Neural cell (in vitro differentiated cells): ENCODE measurements at regions not wholly inside any gene's neighbourhood (a gene's known extent, or its start where the extent isn't known, plus 50 kb on each side); places are given as distances from the start of the nearest gene placed in this dataset.

Experiments
- H2AFZ ChIP-seq: fragments of 200-600, 300-800 bp; sonication (generic), shearing (Covaris generic); 2 replicates; pipeline ENCODE4 v1.6.0; 2014; ENCODE audit warnings: low read depth, mild to moderate bottlenecking, antibody characterized with exemption, low read length, moderate library complexity
- H3F3A ChIP-seq: fragments of 200-600 bp; shearing (Covaris generic); 2 replicates; pipeline ENCODE4 v1.6.1; 2016; ENCODE audit warnings: mild to moderate bottlenecking, moderate library complexity, mixed read lengths, antibody characterized with exemption, low read length; ENCODE audit not compliant: insufficient read depth, poor library complexity, severe bottlenecking
- H3K27ac ChIP-seq: fragments of 200-600, 300-800 bp; sonication (generic), shearing (Covaris generic); 2 replicates; pipeline ENCODE4 v1.5.1; 2014; ENCODE audit warnings: mild to moderate bottlenecking, low read length, moderate library complexity
- H3K27me3 ChIP-seq: fragments of 300-800, 200-600 bp; sonication (generic), shearing (Covaris generic); 2 replicates; pipeline ENCODE4 v1.6.0; 2014; ENCODE audit warnings: mild to moderate bottlenecking, low read depth, low read length, moderate library complexity; ENCODE audit not compliant: insufficient read depth
- H3K36me3 ChIP-seq: fragments of 300-800, 200-600 bp; sonication (generic), shearing (Covaris generic); 2 replicates; pipeline ENCODE4 v1.5.1; 2014; ENCODE audit warnings: mild to moderate bottlenecking, antibody characterized with exemption, low read length, moderate library complexity; ENCODE audit not compliant: insufficient read depth
- H3K4me2 ChIP-seq: fragments of 300-800, 200-600 bp; sonication (generic), shearing (Covaris generic); 2 replicates; pipeline ENCODE4 v1.6.0; 2014; ENCODE audit warnings: mild to moderate bottlenecking, low read length
- H3K4me3 ChIP-seq: fragments of 300-800, 200-600 bp; sonication (generic), shearing (Covaris generic); 2 replicates; pipeline ENCODE4 v1.5.1; 2014; ENCODE audit warnings: mild to moderate bottlenecking, low read length, moderate library complexity
- H3K79me2 ChIP-seq: fragments of 200-600 bp; shearing (Covaris generic); replicated peaks from 2 replicates; pipeline ENCODE4 v1.6.0; 2014; ENCODE audit warnings: mild to moderate bottlenecking, low read length, moderate library complexity; ENCODE audit not compliant: insufficient read depth
- H3K9ac ChIP-seq: fragments of 300-800, 200-600 bp; sonication (generic), shearing (Covaris generic); 2 replicates; pipeline ENCODE4 v1.6.1; 2016; ENCODE audit warnings: mild to moderate bottlenecking, low read length, mixed read lengths
- H3K9me2 ChIP-seq: fragments of 200-600 bp; shearing (Covaris generic); 2 replicates; pipeline ENCODE4 v1.6.1; 2016; ENCODE audit warnings: mild to moderate bottlenecking, low read length, mixed read lengths; ENCODE audit not compliant: insufficient read depth
- H3K9me3 ChIP-seq: fragments of 200-600, 300-800 bp; sonication (generic), shearing (Covaris generic); 2 replicates; pipeline ENCODE4 v1.6.1; 2016; ENCODE audit warnings: mild to moderate bottlenecking, mixed run types, low read length, moderate library complexity, mixed read lengths
- H4K20me1 ChIP-seq: fragments of 200-600 bp; shearing (Covaris generic); 2 replicates; pipeline ENCODE4 v1.6.1; 2016; ENCODE audit warnings: mild to moderate bottlenecking, mixed run types; ENCODE audit not compliant: insufficient read depth
- EP300 ChIP-seq: fragments of 450-650 bp; conservative IDR thresholded peaks from 2 replicates; pipeline ENCODE4 v1.6.1; 2014; ENCODE audit warnings: antibody characterized with exemption, mild to moderate bottlenecking, moderate library complexity; ENCODE audit not compliant: poor library complexity, severe bottlenecking
- EZH2 ChIP-seq: fragments of 200-600, 300-800 bp; shearing (Covaris generic), sonication (generic); IDR thresholded peaks from 2 replicates; pipeline ENCODE4 v1.6.1; 2014; ENCODE audit warnings: antibody characterized with exemption, low read length, borderline replicate concordance, mild to moderate bottlenecking; ENCODE audit not compliant: insufficient read depth, poor library complexity, severe bottlenecking
- MXI1 ChIP-seq: fragments of 450-650 bp; conservative IDR thresholded peaks from 2 replicates; pipeline ENCODE4 v1.6.1; 2014; ENCODE audit warnings: antibody characterized with exemption, mild to moderate bottlenecking; ENCODE audit not compliant: poor library complexity, severe bottlenecking
- POLR2AphosphoS5 ChIP-seq: IDR thresholded peaks from 2 replicates; pipeline ENCODE4 v1.6.1; 2012
- RAD21 ChIP-seq: fragments of 450-650 bp; conservative IDR thresholded peaks from 2 replicates; pipeline ENCODE4 v1.6.1; 2014; ENCODE audit warnings: antibody characterized with exemption, mild to moderate bottlenecking, moderate library complexity
- SMC3 ChIP-seq: fragments of 450-650 bp; conservative IDR thresholded peaks from 2 replicates; pipeline ENCODE4 v1.6.1; 2014; ENCODE audit warnings: antibody characterized with exemption, mild to moderate bottlenecking, moderate library complexity; ENCODE audit not compliant: poor library complexity
- TAF1 ChIP-seq: IDR thresholded peaks from 2 replicates; pipeline ENCODE4 v1.6.1; 2012; ENCODE audit warnings: low read depth
- TF ChIP-seq, protein P1 (sequence below): fragments of 450-650 bp; IDR thresholded peaks from 2 replicates; pipeline ENCODE4 v1.5.1; 2014; ENCODE audit warnings: antibody characterized with exemption, mild to moderate bottlenecking, moderate library complexity; ENCODE audit not compliant: poor library complexity, severe bottlenecking
- TF ChIP-seq, protein P2 (sequence below): IDR thresholded peaks from 2 replicates; pipeline ENCODE4 v1.6.1; 2012; ENCODE audit warnings: borderline replicate concordance

DNA sequence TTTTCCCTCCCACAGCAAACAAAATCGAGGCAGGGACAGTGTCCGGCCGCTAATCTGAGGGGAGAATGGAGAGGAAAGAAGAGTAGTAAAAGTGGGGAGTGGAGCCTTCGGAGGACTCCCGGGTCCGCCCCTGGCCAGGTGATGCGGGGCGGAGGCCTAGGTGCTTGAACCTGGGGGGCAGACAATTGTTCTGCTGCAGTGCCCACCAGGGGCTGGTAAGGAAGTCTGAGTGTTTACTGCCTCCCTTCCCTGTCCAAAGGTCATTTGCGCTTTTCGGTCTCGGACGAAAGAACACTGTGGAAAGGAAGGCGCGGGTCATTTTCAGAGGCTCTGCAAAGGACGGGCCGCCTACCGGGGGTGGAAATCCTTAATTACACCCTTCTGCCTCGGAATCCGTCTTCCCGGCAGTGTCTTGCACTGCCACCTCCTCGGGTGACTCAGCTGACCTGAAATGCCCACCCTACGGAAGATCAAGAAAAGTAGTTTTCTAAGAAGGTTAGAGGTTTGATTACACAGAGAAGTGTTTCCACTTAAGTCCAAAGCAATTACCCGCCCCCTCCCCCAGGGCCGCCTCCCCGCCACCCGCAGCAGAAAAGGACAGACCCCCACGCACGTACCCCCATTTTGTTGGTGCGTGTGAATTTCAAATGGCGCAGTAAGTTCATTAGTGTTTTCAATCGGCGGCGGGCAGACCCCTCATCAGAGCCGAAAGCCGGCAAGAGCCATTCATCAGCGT lies 99.9 kb upstream of the TENM3 start:
- no peaks in the 10 kb centered on the region for H3K36me3 ChIP-seq
- TF ChIP-seq RAD21 (no peak), POLR2AphosphoS5 (no peak), SMC3 (no peak), MXI1 (no peak), EP300 (no peak), EZH2 (no peak), TAF1 (no peak)
- TF ChIP-seq, protein P1, sequence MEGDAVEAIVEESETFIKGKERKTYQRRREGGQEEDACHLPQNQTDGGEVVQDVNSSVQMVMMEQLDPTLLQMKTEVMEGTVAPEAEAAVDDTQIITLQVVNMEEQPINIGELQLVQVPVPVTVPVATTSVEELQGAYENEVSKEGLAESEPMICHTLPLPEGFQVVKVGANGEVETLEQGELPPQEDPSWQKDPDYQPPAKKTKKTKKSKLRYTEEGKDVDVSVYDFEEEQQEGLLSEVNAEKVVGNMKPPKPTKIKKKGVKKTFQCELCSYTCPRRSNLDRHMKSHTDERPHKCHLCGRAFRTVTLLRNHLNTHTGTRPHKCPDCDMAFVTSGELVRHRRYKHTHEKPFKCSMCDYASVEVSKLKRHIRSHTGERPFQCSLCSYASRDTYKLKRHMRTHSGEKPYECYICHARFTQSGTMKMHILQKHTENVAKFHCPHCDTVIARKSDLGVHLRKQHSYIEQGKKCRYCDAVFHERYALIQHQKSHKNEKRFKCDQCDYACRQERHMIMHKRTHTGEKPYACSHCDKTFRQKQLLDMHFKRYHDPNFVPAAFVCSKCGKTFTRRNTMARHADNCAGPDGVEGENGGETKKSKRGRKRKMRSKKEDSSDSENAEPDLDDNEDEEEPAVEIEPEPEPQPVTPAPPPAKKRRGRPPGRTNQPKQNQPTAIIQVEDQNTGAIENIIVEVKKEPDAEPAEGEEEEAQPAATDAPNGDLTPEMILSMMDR: no peak
- TF ChIP-seq, protein P2, sequence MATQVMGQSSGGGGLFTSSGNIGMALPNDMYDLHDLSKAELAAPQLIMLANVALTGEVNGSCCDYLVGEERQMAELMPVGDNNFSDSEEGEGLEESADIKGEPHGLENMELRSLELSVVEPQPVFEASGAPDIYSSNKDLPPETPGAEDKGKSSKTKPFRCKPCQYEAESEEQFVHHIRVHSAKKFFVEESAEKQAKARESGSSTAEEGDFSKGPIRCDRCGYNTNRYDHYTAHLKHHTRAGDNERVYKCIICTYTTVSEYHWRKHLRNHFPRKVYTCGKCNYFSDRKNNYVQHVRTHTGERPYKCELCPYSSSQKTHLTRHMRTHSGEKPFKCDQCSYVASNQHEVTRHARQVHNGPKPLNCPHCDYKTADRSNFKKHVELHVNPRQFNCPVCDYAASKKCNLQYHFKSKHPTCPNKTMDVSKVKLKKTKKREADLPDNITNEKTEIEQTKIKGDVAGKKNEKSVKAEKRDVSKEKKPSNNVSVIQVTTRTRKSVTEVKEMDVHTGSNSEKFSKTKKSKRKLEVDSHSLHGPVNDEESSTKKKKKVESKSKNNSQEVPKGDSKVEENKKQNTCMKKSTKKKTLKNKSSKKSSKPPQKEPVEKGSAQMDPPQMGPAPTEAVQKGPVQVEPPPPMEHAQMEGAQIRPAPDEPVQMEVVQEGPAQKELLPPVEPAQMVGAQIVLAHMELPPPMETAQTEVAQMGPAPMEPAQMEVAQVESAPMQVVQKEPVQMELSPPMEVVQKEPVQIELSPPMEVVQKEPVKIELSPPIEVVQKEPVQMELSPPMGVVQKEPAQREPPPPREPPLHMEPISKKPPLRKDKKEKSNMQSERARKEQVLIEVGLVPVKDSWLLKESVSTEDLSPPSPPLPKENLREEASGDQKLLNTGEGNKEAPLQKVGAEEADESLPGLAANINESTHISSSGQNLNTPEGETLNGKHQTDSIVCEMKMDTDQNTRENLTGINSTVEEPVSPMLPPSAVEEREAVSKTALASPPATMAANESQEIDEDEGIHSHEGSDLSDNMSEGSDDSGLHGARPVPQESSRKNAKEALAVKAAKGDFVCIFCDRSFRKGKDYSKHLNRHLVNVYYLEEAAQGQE: no peak
- H3K79me2 ChIP-seq: peaks cover 23% of the 10 kb centered on the region
- no peaks in the 10 kb centered on the region for H3F3A ChIP-seq
- H3K4me3 ChIP-seq: peak overlapping the region; percentile 86
- no peaks in the 10 kb centered on the region for H3K9me3 ChIP-seq
- no peaks in the 10 kb centered on the region for H4K20me1 ChIP-seq
- H3K27ac ChIP-seq: no peak overlapping the region
- H3K27me3 ChIP-seq: peaks cover 35% of the 10 kb centered on the region
- H3K9me2 ChIP-seq: no peaks in the 10 kb centered on the region
- H2AFZ ChIP-seq: no peak overlapping the region
- H3K4me2 ChIP-seq: peak overlapping the region; percentile 28
- peak overlapping the region; percentile 61 for H3K9ac ChIP-seq

DNA sequence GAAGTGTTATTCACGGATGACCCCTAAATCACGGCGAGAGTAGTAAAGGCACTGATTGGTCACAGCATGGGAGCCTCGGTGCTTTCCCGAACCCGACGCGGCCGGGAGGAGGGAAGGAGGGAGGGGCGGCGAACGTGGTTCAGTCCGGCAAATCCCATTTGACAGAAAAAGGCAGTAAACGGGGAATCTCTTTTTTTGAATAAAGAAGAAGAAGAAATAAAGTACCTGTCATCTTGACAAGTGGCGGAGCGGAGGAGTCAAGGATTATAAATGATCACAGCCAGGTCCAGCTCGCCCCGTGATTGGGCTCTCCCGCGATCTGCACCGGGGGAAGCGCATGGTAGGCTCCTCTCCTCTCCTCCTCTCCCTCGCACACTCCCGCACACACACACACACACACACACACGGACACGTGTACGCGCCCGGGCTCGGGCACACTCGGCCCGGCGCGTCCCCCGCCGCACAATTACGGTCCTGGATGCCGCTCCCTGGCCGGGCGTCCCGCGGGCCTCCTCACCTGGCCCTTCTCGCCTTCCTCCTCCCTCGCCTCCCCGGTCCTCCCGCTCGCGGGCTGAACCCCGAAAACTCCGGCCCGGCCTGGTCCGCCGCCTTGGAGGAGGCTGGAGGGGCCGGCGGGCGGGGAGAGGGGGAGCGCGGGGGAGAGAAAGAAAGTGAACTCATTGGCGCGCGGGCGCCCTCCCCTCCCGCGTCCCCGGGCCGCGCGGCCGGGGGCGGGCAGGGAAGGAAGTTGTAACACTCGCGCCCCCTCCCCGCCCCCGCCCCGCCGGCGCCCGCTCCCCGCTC lies 99.2 kb upstream of the TENM3 start:
- Histone ChIP-seq H3K4me3 (peak overlapping the region; percentile 86), H3K9me2 (no peaks in the 10 kb centered on the region), H4K20me1 (no peaks in the 10 kb centered on the region), H3K27me3 (peaks cover 35% of the 10 kb centered on the region), H3K79me2 (peaks cover 30% of the 10 kb centered on the region), H3K4me2 (no peak overlapping the region), H3K27ac (no peak overlapping the region), H3K9ac (peak overlapping the region; percentile 61), H2AFZ (peak overlapping the region; percentile 69), H3K36me3 (no peaks in the 10 kb centered on the region), H3K9me3 (no peaks in the 10 kb centered on the region), H3F3A (no peaks in the 10 kb centered on the region)
- TF ChIP-seq MXI1: peak; percentile 86
- TF ChIP-seq, protein P1: no peak
- peak; percentile 4 for TF ChIP-seq POLR2AphosphoS5
- TF ChIP-seq SMC3: peak; percentile 58
- peak; percentile 57 for TF ChIP-seq RAD21
